T-helper 2 cell treated with Interferon-gamma antibody and Interleukin-4, amounts not matched to agents 100 ng/mL and 5 ng/mL, for 36 hours (primary cell): ENCODE measurements at regions not wholly inside any gene's neighbourhood (a gene's known extent, or its start where the extent isn't known, plus 50 kb on each side); places are given as distances from the start of the nearest gene placed in this dataset.

ENCODE experiments used
- intact Hi-C: fragments of 100-400 bp; cut with micrococcal nuclease; formaldehyde crosslinking; loops from one replicate; pipeline ENCODE4 v1.15.1; 2023

DNA sequence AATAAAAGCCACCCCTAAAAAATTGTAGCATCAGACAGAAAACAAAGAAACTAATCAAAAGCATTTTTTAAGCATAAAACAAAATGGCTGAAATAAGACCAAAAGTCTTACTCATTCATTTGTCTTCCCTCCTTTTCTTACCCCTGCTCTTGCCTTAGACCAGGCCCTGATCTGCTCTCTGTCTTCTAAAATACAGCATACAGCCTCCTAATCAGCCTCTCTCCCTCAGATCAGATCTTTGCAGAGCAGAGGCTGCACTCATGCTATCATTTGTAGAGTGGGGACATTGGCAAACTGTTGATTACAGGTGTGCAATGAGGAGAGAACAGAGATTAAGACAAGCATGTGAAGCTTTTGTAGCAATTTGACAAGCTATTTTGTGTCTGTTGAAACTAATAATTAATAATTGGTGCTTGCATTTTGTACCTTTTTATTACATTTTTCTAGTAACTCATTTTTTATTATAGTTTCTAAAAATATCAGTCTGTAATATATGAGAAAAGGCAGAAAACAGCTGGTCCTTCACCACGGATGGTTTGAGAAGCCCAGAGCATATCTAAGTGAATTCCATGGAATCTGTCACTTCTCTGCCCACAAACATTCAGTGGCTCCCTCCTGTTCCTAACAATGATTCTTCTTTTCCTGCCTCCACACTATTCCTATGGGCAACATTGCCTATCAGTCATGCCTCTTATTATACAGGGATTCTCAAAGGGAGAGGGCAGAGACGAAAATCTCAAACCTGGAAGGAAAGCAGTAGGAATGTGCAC lies 286.2 kb upstream of the STT3B start:
- intact Hi-C loops = no loop called here

DNA sequence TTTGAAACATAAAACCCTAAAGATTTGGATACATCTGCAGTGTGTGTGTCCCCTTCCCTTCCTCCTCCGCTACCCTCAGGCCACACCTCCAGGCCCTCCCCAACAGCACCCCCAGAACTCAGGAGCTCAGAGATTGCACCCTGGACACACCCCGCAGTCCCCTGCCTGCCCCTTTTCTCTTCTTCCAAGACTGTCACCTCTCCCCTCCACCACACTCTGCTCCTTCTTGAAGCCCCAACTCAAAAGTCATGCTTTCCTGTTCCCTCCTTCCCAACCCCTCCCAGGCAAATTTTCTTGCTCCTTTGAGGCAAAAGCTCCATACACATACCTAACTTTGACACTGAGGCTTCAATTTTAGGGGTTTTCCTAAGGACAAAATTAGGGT lies 285.7 kb upstream of the STT3B start:
- intact Hi-C loops = no loop called here

DNA sequence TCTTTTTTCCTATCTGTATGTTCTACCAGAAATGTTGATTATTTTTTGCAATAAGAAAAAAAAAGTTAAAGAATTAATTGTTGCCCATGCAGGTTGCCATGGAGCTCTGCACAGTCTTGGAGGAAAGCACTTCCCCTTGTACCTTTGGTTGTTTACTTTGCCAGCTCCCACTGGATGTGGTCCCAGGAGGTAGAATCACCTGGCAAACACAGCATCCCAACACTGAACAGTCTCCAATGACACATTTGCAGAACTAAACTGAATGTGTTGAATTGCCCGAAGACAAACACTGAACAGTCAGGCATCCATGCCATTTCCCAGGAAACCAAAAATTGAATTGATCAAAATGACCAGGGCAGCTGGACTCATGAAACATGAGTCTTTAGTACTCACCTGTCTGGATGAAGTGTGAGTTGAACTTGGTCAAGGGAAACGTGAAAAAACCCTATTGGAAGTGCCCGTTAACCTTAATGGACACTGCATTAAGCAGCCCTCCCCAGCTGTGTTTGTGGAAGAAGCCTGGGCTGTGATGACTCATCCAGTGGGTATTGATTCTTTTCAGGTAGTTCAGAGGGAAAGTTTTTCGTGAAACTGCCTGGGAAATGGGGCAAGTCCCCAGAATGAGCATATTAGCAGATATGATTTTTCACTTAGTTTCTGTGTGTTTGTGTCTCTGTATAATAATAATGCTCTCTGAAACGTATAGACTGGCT lies 284.7 kb upstream of the STT3B start:
- intact Hi-C loops = no loop called here

GRCh38 chr3:31248563-31248992 lies 284.1 kb upstream of the STT3B start:
- intact Hi-C loops = no loop called here

DNA sequence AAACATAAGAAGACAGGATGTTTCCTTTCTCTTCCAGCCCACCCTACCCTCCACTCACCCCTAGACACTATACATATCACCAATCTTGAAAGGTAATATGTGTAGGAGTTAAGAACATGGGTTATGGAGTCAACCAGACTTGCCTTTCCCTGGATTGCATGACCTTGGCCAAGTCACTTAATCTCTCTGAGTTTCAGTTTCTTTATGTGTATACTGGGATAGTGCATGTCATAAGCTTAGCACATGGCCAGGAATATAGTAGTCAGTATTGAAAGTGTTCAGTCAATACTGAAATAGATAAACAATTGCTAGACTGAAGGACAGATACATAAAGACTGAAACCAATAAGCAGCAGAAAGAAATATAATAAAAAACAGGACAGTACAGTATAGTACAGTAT lies 283.2 kb upstream of the STT3B start:
- intact Hi-C loops = no loop called here

GRCh38 chr3:31250116-31250777 lies 282.5 kb upstream of the STT3B start:
- intact Hi-C loops = loop anchor here (2.0 to 5.0 kb wide), 2 partner anchors 19 to 37 kb away; no protein-coding TSS in a partner anchor

- intact Hi-C loops = loop anchor here (2.0 to 5.0 kb wide), 2 partner anchors 20 to 36 kb away; no protein-coding TSS in a partner anchor
Observed at GRCh38 chr3:31251083-31251482, 281.6 kb upstream of the STT3B start.

GRCh38 chr3:31252216-31253185 lies 280.2 kb upstream of the STT3B start:
- intact Hi-C loops = loop anchor here (5.0 kb wide), 1 partner anchor 35 kb away; no protein-coding TSS in a partner anchor

- intact Hi-C loops = loop anchor here (5.0 kb wide), 1 partner anchor 34 kb away; no protein-coding TSS in a partner anchor
Observed at GRCh38 chr3:31253782-31254181, 278.9 kb upstream of the STT3B start.

- intact Hi-C loops = loop anchor here (5.0 kb wide), 1 partner anchor 33 kb away; no protein-coding TSS in a partner anchor
Observed at GRCh38 chr3:31254483-31254882, 278.2 kb upstream of the STT3B start.

DNA sequence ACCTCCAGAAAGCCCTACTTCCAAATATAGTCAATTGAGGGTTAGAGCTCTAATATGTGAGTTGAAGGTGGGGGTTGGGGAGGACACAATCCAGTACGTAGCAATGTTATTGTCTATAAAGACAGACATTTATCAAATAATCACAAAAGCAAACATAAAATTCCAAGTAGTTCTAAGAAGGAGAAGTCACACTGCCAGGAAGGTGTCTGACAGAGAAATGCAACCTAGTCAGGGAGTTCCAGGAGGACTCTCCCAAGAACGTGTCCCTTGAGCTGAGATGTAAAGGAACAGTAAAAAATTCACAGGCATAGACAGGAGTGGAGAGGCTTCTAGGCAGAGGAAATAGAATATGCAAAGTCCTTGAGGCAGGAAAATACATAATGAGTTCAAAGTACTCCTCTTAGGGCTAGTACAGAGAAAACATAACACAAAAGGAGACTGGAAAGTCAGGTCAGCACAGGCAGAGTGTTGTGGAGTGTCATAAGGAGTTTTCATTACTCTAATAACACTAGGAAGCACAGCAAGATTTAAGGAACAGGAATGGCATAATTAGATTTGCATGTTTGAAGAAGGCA lies 277.6 kb upstream of the STT3B start:
- intact Hi-C loops = no loop called here

GRCh38 chr3:31262201-31262600 lies 270.5 kb upstream of the STT3B start:
- intact Hi-C loops = no loop called here

GRCh38 chr3:31263897-31264296 lies 268.8 kb upstream of the STT3B start:
- intact Hi-C loops = no loop called here

DNA sequence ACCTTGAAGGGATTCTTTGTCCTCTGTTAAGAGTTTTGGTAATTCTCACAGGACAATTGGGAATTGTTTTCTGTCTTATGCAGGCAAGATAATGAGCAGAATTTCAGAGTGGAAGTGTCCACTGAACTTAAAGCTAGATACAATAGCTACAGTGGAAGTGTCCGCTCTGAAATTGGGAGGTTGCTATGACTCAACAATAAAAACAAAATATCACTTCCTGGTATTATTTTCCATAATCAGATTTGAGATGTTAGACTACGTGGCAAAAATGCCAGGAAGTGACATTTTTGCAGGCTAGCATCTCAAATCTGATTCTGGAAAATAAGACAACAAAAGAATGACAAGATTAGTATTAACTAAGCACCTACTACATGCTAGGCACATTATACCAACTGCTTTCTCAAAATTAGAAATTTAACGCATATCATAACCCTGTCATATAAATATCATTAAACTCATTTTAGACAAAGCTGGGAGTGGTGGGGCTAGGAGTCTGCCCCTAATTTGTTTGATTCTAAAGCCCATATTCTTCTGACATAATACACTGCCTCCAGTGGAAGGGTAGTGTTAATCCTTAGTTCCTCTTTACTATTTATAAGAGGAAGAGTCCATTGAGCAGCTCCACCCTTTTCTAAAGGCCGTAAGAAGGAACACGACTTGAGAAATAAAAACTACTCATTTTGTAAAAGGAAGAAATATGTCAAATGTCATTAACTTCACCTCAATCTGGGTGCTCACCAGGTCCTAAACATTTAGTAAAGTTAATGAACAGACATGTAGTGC lies 266.9 kb upstream of the STT3B start:
- intact Hi-C loops = no loop called here

GRCh38 chr3:31268868-31269267 lies 263.9 kb upstream of the STT3B start:
- intact Hi-C loops = no loop called here

- intact Hi-C loops = no loop called here
Observed at GRCh38 chr3:31270010-31270409, 262.7 kb upstream of the STT3B start.

DNA sequence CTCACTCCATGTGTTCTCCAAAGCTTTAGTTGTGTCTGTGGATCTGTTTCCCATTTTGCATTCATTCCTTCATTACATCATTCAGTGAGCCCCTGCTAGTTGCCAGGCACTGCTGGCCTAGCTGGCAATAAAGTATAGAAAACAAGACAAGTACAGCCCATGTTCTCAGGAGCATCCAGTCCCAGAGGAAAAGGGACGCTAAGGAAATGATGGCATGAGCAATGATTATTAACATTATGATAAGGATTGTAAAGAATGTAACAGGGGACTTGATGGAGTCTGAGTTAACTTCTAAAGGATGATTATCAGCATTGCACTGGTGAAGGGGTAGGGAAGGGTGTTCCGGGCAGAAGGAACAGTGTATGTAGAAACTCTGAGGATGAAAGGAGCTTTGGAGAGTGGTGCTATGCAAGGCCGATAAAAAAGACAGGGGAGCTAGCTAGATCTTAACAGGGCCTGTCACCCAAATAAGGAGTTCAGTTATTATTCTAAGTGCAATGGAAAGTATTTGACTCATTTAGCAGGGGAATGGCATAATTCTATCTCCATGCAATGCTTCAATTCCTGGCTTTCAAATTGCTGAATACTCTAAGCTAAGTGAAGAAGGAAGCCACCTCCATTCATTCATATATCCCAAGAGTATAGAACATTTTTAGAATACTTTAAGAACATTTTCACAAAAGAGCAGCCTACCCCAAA lies 258.2 kb upstream of the STT3B start:
- intact Hi-C loops = no loop called here

GRCh38 chr3:31275038-31275572 lies 257.6 kb upstream of the STT3B start:
- intact Hi-C loops = no loop called here

GRCh38 chr3:31275583-31275982 lies 257.1 kb upstream of the STT3B start:
- intact Hi-C loops = no loop called here
